ENCODE measurements at regions not wholly inside any gene's neighbourhood (a gene's known extent, or its start where the extent isn't known, plus 50 kb on each side); places are given as distances from the start of the nearest gene placed in this dataset.

DNA sequence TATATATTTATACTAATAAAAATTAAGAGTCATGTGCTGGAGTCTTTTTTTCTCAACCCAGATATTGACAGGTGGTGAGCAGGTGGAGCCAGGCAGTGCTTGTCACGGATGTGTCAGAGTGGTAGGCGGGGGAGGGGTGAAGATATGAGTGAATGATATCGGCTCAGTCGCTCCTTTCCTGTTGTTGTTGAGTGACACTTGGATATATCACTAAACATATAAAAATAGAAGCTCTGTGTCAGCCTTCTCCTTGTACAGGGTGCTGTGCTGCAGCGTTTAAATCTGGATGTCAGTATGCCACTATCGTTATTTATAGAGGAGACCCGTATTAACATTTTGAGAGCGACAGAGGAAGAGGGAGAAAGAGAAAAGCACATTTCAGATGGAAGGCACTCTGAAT, 339.6 kb downstream of the NUF2 start:
- ChIA-PET POLR2A (no interaction called here), CTCF (no interaction called here)
- no peak for DNase-seq (ENCODE audit: extremely low spot score)
- no peak for TF ChIP-seq TARDBP (IDR thresholded peaks at IDR 0.05)
- no peak for TF ChIP-seq FOXA1 (IDR thresholded peaks at IDR 0.05)
- TF ChIP-seq, protein P1, sequence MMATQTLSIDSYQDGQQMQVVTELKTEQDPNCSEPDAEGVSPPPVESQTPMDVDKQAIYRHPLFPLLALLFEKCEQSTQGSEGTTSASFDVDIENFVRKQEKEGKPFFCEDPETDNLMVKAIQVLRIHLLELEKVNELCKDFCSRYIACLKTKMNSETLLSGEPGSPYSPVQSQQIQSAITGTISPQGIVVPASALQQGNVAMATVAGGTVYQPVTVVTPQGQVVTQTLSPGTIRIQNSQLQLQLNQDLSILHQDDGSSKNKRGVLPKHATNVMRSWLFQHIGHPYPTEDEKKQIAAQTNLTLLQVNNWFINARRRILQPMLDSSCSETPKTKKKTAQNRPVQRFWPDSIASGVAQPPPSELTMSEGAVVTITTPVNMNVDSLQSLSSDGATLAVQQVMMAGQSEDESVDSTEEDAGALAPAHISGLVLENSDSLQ (IDR thresholded peaks at IDR 0.05): no peak
- no peak for TF ChIP-seq BHLHE40 (IDR thresholded peaks at IDR 0.05; ENCODE audit: borderline replicate concordance)
- no peak for TF ChIP-seq ELF4 (IDR thresholded peaks at IDR 0.05)
- TF ChIP-seq SUZ12 (IDR thresholded peaks at IDR 0.05): no peak
- no peak for TF ChIP-seq SP1 (IDR thresholded peaks at IDR 0.05)
- TF ChIP-seq FOXM1 (IDR thresholded peaks at IDR 0.05; ENCODE audit: borderline replicate concordance): no peak
- no peak for TF ChIP-seq LEF1 (IDR thresholded peaks at IDR 0.05; ENCODE audit: borderline replicate concordance)
- no peak for TF ChIP-seq FOXK2 (IDR thresholded peaks at IDR 0.05)
- no peak for TF ChIP-seq ZNF384 (IDR thresholded peaks at IDR 0.05)
- TF ChIP-seq L3MBTL2 (conservative IDR thresholded peaks at IDR 0.05): no peak
- TF ChIP-seq HDGF (IDR thresholded peaks at IDR 0.05; ENCODE audit: borderline replicate concordance): no peak
- TF ChIP-seq ARNT (IDR thresholded peaks at IDR 0.05): no peak
- TF ChIP-seq CTBP1 (IDR thresholded peaks at IDR 0.05; ENCODE audit: borderline replicate concordance): no peak

DNA sequence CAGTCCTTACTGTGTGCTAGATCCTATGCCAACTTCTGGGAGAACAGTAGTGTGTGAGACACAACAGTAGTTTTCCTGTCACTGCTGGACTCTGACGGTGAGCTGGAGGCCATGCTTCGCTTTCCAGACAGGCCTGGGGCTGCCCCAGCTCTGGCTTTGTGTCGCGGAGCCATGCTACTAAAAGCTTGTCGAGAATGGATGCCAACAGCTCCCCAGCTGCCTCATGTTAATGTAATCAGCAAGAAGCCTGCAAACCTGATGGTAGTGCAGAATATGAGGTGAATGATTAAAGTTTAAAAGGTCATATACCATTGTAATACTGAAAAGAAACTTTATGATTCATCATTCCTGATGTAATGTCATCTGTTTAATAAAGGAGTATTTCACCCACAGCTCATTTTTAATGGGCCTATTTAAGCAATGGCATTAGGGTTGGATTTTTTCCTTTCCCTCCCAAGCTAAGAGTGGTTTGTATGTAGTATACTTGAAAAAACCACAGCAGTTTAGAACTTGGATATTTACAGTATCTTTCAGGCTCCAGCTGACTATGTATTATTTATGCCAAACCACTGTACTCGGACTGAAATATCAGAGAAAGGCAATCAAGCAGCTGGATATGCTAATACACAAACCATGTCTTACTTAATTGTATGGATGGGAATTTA, 343.0 kb downstream of the NUF2 start:
- ChIA-PET POLR2A (no interaction called here), CTCF (no interaction called here)
- DNase-seq (ENCODE audit: extremely low spot score): no peak
- TF ChIP-seq, protein P1 (IDR thresholded peaks at IDR 0.05): no peak

DNA sequence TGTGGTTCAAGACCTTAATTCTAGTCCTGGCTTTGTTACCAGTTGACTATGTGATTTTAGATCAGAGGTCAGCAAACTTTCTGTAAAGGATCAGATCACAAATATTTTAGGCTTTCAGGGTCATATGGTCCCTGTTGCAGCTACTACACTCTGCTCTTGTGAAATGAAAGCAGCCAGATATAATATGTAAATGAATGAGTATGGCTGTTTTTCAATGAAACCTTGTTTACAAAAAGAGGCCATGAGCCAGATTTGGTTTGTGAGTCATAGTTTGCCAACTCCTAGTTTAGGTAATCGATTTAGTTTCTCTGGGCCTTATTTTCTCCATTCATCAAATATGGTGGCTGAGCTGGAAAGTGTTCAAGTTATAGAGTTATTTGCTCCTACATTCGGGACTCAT, 346.7 kb downstream of the NUF2 start:
- no peak for TF ChIP-seq ARNT (IDR thresholded peaks at IDR 0.05)
- no peak for TF ChIP-seq TARDBP (IDR thresholded peaks at IDR 0.05)
- TF ChIP-seq ELF4 (IDR thresholded peaks at IDR 0.05): no peak
- no peak for TF ChIP-seq LEF1 (IDR thresholded peaks at IDR 0.05; ENCODE audit: borderline replicate concordance)
- TF ChIP-seq CTBP1 (IDR thresholded peaks at IDR 0.05; ENCODE audit: borderline replicate concordance): no peak
- no peak for TF ChIP-seq FOXM1 (IDR thresholded peaks at IDR 0.05; ENCODE audit: borderline replicate concordance)
- no peak for TF ChIP-seq ZNF384 (IDR thresholded peaks at IDR 0.05)
- no peak for TF ChIP-seq L3MBTL2 (conservative IDR thresholded peaks at IDR 0.05)
- no peak for TF ChIP-seq NFRKB (IDR thresholded peaks at IDR 0.05)
- TF ChIP-seq BHLHE40 (IDR thresholded peaks at IDR 0.05; ENCODE audit: borderline replicate concordance): no peak
- TF ChIP-seq, protein P1 (IDR thresholded peaks at IDR 0.05): no peak
- no peak for TF ChIP-seq SUZ12 (IDR thresholded peaks at IDR 0.05)
- no peak for TF ChIP-seq SP1 (IDR thresholded peaks at IDR 0.05)
- TF ChIP-seq FOXA1 (IDR thresholded peaks at IDR 0.05): no peak
- TF ChIP-seq FOXK2 (IDR thresholded peaks at IDR 0.05): no peak
- no peak for TF ChIP-seq HDGF (IDR thresholded peaks at IDR 0.05; ENCODE audit: borderline replicate concordance)
- DNase-seq (ENCODE audit: extremely low spot score): no peak
- POLR2A ChIA-PET: no interaction called here
- CTCF ChIA-PET: no interaction called here

DNA sequence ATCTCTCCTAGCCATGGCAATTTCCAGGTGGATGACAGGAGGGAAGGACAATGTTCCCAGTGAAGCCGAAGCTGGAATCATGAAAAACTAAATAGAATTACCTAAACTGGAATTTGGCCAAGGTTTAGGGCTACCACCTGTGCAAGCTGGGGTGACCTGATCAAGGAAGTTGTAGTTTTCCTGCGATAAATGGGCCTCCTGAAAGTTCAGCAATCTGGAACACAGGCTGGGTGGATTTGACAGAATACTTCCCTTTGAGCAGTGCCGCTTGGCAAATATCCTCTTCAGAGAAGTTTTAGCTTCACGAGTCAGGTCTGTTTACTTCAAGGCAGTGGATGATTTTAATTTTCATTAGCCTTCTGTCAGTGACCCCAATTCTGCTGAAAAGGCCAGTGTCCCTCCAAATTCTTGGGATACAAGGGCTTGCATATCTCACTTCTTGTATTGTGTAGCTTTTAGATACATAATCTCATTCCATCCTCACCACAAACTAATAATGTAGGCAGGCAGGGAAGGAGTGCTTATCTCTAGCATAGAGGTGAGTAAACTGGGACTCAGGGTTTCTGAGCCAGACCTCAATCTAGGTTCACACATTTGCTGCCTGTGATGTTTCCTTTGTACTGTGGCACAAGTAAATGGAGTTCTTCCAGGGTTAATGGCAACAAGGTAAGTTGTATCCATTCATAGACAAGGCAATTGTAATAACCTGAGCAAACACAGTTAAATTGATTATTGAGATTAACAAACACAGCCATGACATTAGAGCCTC, 349.4 kb downstream of the NUF2 start:
- POLR2A ChIA-PET: no interaction called here
- CTCF ChIA-PET: no interaction called here
- no peak for DNase-seq (ENCODE audit: extremely low spot score)
- TF ChIP-seq TARDBP (IDR thresholded peaks at IDR 0.05) (no peak), L3MBTL2 (conservative IDR thresholded peaks at IDR 0.05) (no peak), SP1 (IDR thresholded peaks at IDR 0.05) (no peak), NFRKB (IDR thresholded peaks at IDR 0.05) (no peak), ARNT (IDR thresholded peaks at IDR 0.05) (no peak), HDGF (IDR thresholded peaks at IDR 0.05; ENCODE audit: borderline replicate concordance) (no peak), FOXK2 (IDR thresholded peaks at IDR 0.05) (no peak), LEF1 (IDR thresholded peaks at IDR 0.05; ENCODE audit: borderline replicate concordance) (no peak), ZNF384 (IDR thresholded peaks at IDR 0.05) (no peak), SUZ12 (IDR thresholded peaks at IDR 0.05) (no peak), ELF4 (IDR thresholded peaks at IDR 0.05) (no peak), CTBP1 (IDR thresholded peaks at IDR 0.05; ENCODE audit: borderline replicate concordance) (no peak), BHLHE40 (IDR thresholded peaks at IDR 0.05; ENCODE audit: borderline replicate concordance) (no peak)

DNA sequence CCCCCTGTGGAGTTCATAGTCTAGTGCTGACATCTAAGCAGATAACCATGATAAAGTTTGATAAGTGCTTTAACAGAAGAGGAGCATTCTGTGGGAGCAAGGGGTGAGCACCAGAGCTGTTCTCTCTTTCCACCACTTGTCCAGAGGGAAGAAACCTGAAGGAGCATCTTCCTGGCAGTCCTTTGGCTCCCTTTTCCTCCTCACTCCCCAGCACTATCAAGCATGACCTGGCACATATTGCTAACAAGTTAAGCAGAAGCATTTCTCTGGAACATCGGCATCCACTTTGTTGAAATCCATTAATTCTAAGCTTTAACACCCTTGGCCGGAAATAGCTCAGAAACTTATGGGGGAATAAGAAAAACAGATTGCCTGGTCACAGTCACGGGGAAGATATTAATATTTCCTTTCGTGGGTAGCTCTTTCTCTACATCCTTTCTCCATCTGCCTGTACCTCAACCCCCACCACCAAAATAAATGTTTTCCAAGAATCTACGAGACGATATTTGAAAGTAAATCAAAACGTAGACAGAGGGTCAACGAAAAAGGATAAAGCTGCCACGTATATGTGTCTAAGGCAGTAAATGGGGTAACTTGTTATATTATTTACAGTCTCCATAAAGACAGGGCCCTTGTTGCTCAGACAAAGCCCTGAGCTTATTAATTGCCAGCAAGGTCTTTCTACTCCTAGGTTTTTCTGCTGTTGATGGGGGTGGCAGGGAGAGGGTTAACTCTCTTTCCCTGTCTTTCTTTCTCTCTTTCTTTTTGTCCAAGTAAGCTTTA, 351.4 kb downstream of the NUF2 start:
- ChIA-PET CTCF (no interaction called here), POLR2A (no interaction called here)
- DNase-seq (ENCODE audit: extremely low spot score): no peak
- TF ChIP-seq L3MBTL2 (conservative IDR thresholded peaks at IDR 0.05) (no peak), NFRKB (IDR thresholded peaks at IDR 0.05) (no peak), ELF4 (IDR thresholded peaks at IDR 0.05) (no peak), CTBP1 (IDR thresholded peaks at IDR 0.05; ENCODE audit: borderline replicate concordance) (no peak), LEF1 (IDR thresholded peaks at IDR 0.05; ENCODE audit: borderline replicate concordance) (no peak), ARNT (IDR thresholded peaks at IDR 0.05) (no peak), TARDBP (IDR thresholded peaks at IDR 0.05) (no peak), HDGF (IDR thresholded peaks at IDR 0.05; ENCODE audit: borderline replicate concordance) (no peak), SUZ12 (IDR thresholded peaks at IDR 0.05) (no peak), FOXM1 (IDR thresholded peaks at IDR 0.05; ENCODE audit: borderline replicate concordance) (no peak), FOXK2 (IDR thresholded peaks at IDR 0.05) (no peak), BHLHE40 (IDR thresholded peaks at IDR 0.05; ENCODE audit: borderline replicate concordance) (no peak), SP1 (IDR thresholded peaks at IDR 0.05) (no peak), FOXA1 (IDR thresholded peaks at IDR 0.05) (no peak), ZNF384 (IDR thresholded peaks at IDR 0.05) (no peak)
- TF ChIP-seq, protein P1 (IDR thresholded peaks at IDR 0.05): no peak
